ENCODE measurements at regions not wholly inside any gene's neighbourhood (a gene's known extent, or its start where the extent isn't known, plus 50 kb on each side); places are given as distances from the start of the nearest gene placed in this dataset.

GRCh38 chr7:89908736-89909135 is 245.5 kb upstream of the STEAP1 start:
- no peak for TF ChIP-seq POLR2A (IDR thresholded peaks at IDR 0.05)
- TF ChIP-seq, protein P1, sequence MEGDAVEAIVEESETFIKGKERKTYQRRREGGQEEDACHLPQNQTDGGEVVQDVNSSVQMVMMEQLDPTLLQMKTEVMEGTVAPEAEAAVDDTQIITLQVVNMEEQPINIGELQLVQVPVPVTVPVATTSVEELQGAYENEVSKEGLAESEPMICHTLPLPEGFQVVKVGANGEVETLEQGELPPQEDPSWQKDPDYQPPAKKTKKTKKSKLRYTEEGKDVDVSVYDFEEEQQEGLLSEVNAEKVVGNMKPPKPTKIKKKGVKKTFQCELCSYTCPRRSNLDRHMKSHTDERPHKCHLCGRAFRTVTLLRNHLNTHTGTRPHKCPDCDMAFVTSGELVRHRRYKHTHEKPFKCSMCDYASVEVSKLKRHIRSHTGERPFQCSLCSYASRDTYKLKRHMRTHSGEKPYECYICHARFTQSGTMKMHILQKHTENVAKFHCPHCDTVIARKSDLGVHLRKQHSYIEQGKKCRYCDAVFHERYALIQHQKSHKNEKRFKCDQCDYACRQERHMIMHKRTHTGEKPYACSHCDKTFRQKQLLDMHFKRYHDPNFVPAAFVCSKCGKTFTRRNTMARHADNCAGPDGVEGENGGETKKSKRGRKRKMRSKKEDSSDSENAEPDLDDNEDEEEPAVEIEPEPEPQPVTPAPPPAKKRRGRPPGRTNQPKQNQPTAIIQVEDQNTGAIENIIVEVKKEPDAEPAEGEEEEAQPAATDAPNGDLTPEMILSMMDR (IDR thresholded peaks at IDR 0.05): no peak

All from breast epithelium (tissue), 3 donors.